HT1080 (cell line): ENCODE measurements at regions not wholly inside any gene's neighbourhood (a gene's known extent, or its start where the extent isn't known, plus 50 kb on each side); places are given as distances from the start of the nearest gene placed in this dataset.
"Not testable (repeated sequence)": the region's sequence is repeated elsewhere in the genome, so short reads cannot be mapped to it uniquely, and the experiment has no call there.

Experiments used
- DNase-seq: peaks from one replicate; pipeline ENCODE4 v3.0.0-alpha.2; 2015; ENCODE audit warnings: low read depth

- no peak for DNase-seq
These were observed 378.7 kb downstream of the ZBBX start for GRCh38 chr3:167001374-167001773.

GRCh38 chr3:166993015-166993630, 387.0 kb downstream of the ZBBX start:
- no peak for DNase-seq

- DNase-seq, result no peak
These were observed 394.1 kb downstream of the ZBBX start for GRCh38 chr3:166986000-166986399.

- not testable (repeated sequence) for DNase-seq
These were observed 404.3 kb downstream of the ZBBX start for GRCh38 chr3:166975796-166976195.

- DNase-seq, result not testable (repeated sequence)
These were observed 412.4 kb downstream of the ZBBX start for GRCh38 chr3:166967714-166968113.

GRCh38 chr3:166962911-166963310, 417.2 kb downstream of the ZBBX start:
- DNase-seq, result no peak

GRCh38 chr3:166957121-166957520, 423.0 kb downstream of the ZBBX start:
- DNase-seq, result no peak

GRCh38 chr3:166955201-166955939, 424.7 kb downstream of the ZBBX start:
- peak; percentile 84 for DNase-seq

- no peak for DNase-seq
These were observed 445.2 kb downstream of the ZBBX start for GRCh38 chr3:166934879-166935278.

GRCh38 chr3:166917437-166917836, 462.7 kb downstream of the ZBBX start:
- DNase-seq, result no peak

- no peak for DNase-seq
These were observed 477.7 kb downstream of the ZBBX start for GRCh38 chr3:166902374-166902773.

GRCh38 chr3:166900866-166901577, 479.1 kb downstream of the ZBBX start:
- DNase-seq, result no peak

GRCh38 chr3:166897811-166898210, 482.3 kb downstream of the ZBBX start:
- DNase-seq, result no peak

- DNase-seq, result peak; percentile 72
These were observed 490.9 kb downstream of the ZBBX start for GRCh38 chr3:166889241-166889640.

- DNase-seq, result no peak
These were observed 500.4 kb downstream of the ZBBX start for GRCh38 chr3:166879661-166880060.

- DNase-seq, result no peak
These were observed 502.1 kb downstream of the ZBBX start for GRCh38 chr3:166877971-166878370.

- DNase-seq, result no peak
These were observed 515.3 kb downstream of the ZBBX start for GRCh38 chr3:166864473-166865467.

GRCh38 chr3:166860217-166860616, 519.9 kb downstream of the ZBBX start:
- no peak for DNase-seq

- DNase-seq, result no peak
These were observed 535.8 kb downstream of the ZBBX start for GRCh38 chr3:166844329-166844728.

- not testable (repeated sequence) for DNase-seq
These were observed 537.3 kb downstream of the ZBBX start for GRCh38 chr3:166842784-166843183.

GRCh38 chr3:166837535-166837934, 542.6 kb downstream of the ZBBX start:
- peak; percentile 43 for DNase-seq
